ENCODE measurements at regions not wholly inside any gene's neighbourhood (a gene's known extent, or its start where the extent isn't known, plus 50 kb on each side); places are given as distances from the start of the nearest gene placed in this dataset.
"Not testable (repeated sequence)": the region's sequence is repeated elsewhere in the genome, so short reads cannot be mapped to it uniquely, and the experiment has no call there.

DNA sequence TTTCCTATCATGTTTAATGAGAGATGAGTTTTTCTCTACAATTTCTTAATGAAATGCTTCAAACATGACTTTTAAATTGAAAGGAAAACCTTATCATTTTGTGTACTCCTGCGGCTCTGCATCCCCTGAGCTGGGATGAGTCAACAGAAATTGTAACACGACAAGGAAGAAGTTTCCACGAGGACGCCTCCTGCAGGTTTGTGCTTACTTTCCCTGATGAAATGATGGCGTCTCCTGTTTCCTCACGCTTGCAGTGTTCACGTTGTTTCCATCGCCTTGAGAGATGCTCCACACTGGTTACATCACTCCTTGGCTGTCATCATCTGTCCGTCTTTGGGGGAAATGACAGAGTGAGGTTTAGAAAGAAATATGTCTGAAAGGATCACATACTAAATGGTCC lies 233.7 kb upstream of the ZFP64 start:
- no peak for DNase-seq

DNA sequence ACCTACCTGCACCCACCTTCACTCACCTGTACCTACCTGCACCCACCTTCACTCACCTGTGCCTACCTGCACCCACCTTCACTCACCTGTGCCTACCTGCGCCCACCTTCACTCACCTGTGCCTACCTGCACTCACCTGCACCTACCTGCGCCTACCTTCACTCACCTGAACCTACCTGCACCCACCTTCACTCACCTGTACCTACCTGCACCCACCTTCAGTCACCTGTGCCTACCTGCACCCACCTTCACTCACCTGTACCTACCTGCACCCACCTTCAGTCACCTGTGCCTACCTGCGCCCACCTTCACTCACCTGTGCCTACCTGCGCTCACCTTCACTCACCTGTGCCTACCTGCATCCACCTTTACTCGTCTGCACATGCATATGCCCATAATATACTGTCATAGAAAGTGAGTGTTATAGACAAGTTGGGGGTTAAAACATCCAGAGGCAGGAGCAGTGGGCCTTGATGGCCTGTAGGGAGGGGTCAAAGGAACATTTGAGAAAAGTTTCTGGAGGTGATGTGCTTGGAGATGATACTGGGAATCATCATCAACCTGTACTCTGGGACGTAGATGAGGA lies 232.9 kb upstream of the ZFP64 start:
- peak; percentile 5 for DNase-seq

DNA sequence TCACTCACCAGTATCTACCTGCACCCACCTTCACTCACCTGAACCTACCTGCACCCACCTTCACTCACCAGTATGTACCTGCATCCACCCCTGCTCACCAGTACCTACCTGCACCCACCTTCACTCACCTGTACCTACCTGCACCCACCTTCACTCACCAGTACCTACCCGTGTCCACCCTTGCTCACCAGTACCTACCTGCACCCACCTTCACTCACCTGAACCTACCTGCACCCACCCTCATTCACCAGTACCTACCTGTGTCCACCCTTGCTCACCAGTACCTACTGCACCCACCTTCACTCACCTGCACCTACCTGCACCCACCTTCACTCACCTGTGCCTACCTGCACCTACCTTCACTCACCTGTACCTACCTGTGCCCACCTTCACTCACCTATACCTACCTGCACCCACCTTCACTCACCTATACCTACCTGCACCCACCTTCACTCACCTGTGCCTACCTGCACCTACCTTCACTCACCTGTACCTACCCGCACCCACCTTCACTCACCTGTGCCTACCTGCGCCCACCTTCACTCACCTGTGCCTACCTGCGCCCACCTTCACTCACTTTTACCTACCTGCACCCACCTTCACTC lies 232.1 kb upstream of the ZFP64 start:
- not testable (repeated sequence) for DNase-seq

DNA sequence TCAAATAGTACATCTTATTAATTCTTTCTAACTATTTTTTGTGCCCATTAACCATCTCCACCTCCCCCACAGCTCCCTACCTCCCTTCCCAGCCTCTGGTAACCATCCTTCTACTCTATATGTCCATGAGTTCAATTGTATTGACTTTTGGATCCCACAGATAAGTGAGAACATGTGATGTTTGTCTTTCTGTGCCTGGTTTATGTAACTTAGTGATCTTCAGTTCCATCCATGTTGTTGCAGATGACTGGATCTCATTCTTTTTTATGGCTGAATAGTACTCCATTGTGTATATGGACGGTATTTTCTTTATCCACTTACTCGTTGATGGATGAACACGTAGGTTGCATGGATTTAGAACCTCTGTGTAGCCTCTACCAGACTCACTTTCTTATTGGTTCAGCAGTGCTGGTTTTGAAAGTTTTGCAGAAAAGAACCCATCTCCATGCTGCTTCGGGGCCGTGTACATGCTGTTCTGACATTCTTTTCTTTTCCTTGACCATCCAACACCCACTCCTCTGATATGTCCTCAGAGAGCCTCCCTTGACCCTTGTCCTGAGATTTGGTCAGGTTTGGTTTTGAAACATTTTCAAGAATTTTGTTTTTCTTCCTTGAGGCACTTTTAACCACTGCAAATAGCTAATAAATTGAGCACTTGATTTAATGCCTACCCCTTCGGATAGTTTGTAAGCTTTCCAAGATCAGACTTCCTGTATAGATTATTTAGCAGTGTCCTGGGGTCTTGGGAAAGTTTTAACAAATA lies 231.2 kb upstream of the ZFP64 start:
- DNase-seq: no peak

DNA sequence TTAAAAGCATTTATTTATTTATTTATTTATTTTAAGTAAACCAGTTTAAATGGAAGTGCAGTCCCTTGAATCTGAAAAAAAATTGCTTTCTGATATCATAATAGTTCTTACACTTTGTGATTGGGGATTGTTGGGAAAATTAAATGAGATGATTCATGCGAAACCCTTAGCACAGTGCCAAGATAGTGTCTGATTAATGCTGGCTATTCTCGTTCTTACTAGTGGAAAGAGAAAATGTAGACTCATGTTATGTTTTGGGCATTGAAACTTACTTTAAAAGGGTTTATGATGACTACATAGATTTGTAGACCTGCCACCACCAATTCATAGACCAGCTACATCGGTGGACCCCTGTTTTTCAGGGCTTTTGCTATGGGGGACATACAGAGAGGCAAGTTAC lies 229.2 kb upstream of the ZFP64 start:
- DNase-seq: no peak

DNA sequence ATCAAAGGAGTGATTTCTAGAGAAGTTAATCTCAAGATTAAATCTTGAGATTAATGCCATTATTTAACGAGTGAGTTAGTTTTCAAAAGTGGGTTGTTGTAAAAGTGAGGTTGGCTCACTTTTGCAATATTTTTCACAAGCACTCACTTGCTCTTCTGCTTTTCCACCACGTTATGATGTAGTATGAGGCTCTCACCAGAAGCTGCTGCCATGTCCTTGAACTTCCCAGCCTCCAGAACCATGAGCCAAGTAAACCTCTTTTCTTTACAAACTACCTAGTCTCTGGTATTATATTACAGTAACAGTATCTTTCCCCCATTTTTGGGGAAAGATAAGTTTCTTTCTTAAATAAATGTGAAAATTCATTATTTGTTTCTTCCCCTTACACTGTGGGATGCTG lies 227.6 kb upstream of the ZFP64 start:
- DNase-seq: no peak

DNA sequence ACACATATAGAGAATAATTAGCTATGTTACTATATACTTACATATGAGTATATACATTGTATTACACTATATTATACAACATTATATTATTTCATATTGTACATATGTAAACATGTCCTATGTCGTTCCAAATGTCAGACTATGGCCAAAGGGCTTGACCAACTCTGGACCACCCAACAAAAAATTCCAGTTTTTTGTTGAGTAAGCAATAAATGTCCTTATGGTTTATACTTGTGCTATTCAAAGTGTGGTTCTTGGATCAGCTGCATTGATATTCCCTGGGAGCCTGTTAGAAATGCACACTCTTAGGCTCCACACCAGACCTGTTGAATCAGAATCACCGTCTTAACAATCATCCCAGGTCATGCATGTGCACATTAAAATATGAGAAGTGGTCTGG lies 225.4 kb upstream of the ZFP64 start:
- no peak for DNase-seq

DNA sequence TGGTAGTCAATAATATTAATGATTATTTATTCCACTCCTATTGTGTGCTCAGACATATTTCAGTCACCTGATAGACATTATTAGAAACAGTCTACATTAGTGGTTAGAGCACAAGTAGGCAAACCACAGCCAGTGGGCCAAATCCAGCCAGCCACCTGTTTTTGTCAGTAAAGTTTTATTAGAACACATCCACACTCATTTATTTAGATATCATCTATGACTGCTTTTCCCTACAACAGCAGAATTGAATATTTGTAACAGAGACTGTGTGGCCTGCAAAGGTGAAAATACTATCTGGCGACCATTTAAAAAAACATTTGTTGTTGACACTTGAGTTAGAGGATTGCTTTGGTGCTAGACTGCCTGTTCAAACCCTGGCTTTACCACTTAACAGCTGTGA lies 220.0 kb upstream of the ZFP64 start:
- no peak for DNase-seq

DNA sequence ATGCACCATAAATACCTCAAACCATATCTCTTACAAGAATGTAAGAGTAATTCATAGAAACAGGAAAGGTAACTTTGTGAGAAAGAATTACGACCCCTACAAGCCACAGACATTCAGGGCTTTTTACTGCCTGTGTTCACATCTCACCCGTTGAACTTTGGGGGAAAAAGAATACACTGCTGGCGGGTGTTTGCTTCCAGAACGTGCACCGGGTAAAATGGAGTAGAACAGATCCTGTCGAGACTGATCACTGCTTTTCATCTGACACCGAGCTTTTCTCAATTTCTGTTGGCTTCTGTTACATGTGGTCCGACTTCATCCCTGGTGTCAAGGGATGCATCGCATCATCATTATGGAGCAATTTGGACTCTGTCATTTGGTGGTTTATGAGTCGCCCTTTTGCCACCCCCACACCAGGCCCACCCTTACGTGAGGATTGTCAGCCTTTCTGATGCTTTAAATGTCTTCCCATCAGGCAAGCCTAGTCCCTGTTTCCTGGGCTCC lies 219.2 kb upstream of the ZFP64 start:
- no peak for DNase-seq

DNA sequence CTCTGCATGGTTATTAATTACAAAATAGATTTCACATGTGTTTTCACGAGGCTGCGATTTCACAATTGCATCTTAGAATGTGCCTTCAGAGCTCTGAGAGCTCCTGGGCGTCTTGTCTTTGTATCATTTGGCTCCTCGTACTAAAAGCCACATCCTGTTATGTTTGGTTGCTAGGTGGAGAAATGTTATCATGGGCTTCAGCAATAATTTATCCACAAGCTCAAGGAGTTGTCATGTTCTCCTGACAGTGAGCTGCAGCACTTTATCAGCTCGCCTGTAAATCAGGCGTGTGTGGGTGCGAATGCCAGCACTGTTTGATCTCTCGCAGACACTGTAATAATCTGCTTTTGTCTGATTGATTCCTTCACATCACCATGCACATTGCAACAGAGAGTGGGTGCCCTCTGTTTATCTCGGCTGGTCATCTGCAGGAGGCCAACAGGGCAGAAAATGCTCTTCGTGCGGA lies 218.6 kb upstream of the ZFP64 start:
- DNase-seq: no peak

DNA sequence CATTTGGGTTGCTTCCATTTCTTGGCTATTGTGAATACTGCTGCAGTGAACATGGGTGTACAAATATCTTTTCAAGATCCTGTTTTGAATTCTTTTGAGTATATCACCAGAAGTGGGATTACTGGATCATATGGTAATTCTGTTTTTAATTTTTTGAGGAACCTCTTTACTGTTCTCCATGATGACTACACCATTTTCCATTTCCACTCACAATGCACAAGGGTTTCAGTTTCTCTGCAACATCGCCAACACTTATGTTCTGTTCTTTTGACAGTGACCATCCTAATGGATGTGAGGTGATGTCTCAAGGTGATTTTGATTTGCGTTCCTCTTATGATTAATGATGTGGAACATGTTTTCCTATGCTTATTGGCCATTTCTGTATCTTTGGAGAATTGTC lies 214.4 kb upstream of the ZFP64 start:
- no peak for DNase-seq

DNA sequence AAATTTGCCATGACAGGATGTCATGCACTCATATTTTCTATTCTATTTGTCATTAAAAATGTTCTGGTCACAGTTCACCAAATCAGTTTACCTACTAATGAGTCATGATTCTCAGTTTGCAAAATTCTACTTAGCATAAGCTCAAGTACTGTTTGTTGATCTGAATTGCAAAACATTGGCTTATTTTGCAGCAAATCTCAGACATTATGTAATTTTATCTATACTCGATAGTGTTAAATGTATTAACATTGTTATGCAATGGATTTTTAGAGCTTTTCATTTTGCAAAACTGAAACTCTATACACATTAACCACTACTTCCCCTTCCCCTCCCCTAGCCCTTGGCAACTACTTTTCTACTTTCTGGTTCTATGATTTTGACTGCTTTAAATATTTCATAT lies 213.8 kb upstream of the ZFP64 start:
- DNase-seq: no peak

DNA sequence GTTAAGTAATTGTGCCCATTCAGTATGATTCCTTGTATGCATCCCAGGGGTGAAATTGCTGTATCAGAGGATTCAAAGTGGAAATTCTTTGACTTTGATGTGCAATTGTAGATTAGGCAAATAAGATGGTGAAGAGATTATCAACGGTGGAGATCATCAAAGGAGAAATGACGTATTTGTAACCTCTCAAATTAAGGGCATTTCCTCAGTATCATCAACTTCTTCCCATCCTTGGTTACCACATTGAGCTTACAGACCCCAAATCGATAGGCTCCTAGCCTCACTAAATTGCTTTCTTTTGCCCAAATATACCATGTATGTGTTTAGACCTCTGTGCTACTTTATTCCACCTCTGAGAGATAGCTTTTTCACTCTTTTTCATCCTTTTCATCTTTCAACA lies 213.1 kb upstream of the ZFP64 start:
- DNase-seq: no peak

DNA sequence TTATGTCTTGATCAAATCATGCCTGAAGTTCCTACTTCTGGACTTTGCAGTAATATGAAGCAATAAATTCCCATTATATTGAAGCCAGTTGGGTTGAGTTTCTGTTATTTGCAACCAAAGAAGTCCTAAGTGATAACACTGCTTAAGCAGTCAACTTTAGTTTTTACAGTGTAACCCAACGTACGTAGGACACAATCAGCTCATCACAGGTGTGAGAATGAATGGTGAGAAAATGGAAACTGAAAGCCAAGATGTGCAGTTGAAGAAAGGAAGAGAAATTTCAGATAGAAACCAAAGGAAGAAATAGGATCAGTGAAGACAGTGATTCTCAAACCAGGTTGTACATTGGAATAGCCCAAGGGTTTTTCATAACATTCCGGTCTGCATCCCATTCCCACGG lies 211.4 kb upstream of the ZFP64 start:
- no peak for DNase-seq

DNA sequence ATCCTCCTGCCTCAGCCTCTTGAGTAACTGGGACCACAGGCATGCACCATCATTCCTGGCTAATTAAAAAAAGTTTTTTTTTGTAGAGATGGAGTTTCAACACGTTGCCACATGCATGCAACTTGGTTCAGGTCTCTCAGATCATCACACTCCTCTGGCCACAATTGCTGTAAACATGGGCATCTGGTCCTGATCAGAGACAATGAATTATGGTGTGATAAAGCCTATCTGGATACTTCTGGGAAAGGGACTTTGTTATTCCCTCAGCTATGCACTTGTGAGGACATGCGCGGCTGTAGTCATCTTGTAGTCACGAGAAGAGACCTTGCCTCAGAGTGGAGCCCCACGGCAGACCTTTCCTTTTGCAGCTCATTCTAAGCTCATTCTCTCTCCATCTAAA lies 210.9 kb upstream of the ZFP64 start:
- no peak for DNase-seq

DNA sequence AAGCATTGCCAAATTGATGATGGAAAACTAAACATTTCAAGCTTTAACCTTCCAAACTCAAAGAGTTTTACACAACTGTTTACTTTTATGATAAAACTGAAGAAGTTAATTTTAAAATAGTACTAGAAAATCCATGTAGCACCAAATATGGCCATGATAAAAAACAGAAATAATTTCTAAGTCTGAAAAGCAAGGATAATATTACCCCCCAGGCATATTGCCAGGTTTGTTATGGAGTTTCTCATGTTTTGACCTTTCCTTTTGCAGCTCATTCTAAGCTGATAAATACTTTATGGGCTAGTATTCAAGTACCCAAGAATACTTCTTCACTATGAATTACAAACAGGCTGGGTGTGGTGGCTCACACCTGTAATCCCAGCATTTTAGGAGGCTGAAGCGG lies 209.9 kb upstream of the ZFP64 start:
- DNase-seq: no peak

DNA sequence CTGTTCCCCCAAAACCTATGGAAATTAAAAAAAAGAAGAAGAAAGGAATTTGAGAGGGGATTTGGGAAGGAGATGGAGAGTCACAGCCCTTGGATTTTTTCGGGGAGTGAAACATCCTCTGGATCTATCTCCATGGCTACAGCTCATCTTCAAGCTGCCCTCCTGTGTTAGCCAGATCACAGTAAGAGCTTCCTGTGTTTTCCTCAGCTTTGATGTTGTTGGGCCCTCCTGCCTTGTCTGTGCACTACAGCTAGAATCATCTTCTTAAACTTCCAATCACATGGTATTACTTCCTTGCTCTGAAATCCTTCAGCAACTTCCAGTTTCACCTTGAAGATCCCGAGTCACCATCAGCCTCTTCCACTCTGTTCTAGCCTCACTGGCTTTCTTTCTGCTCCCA lies 207.8 kb upstream of the ZFP64 start:
- no peak for DNase-seq

DNA sequence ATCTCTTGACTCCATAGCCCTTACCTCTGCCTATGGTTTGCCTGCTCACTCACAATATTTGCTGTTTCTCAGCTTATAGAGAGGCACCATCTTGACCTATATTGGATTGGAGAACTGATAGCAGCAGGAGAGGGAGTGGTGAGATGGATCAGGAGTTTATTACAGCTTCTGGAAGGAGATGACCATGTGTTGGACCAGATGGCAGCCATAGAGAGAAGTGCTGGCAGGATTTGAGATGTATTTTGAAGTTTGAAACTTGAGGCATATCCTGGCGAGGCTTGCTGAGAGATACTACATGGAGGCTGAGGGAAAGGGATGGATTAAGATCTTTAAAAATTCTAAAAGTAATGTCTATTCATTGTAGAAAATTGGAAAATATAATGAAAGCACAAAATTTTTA lies 198.0 kb upstream of the ZFP64 start:
- DNase-seq: peak; percentile 60

DNA sequence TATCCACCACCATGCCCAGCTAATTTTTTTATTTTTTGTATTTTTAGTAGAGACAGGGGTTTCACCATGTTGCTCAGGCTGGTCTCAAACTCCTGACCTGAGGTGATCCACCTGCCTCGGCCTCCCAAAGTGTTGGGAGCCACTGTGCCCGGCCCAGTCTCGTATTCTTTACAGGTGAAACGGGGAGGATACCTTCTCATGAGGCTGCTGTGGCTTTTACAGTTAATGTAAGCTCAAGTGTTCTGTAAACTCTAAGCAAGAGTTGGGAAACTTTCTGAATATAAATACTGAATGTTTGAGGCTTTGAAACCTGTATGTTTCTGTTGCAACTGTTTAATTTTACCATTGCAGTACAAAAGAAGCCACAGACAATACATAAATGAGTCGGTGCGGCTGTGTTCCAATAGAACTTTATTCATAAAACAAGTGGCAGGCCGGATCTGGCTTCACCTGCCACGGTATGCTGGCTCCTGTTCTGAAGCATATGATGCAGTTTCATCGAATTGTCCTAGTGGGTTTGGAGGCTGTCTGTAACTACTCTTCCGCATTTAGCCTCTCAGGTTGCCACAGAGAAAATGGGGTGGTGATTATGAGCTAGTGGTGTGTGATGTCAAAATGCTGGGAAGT lies 192.5 kb upstream of the ZFP64 start:
- DNase-seq: no peak

DNA sequence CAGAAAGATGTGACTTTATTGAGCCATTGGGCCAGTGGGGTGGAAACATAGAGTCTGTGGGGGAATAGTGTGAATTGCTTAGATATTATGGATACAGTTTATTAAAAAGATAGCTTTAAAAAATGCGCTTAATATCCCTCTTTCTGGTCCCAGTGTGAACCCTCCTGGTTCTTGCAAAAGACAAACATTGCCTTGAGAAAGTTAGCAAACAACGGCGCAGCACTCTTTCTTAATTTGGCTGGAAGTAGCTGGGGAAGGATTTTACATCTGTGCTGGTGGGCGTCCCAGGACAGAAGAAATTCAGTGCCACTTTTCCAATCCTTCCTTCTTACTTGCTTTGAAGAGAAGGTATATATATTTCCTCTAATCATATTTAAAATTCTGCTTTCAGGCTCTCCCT lies 191.4 kb upstream of the ZFP64 start:
- DNase-seq: no peak

DNA sequence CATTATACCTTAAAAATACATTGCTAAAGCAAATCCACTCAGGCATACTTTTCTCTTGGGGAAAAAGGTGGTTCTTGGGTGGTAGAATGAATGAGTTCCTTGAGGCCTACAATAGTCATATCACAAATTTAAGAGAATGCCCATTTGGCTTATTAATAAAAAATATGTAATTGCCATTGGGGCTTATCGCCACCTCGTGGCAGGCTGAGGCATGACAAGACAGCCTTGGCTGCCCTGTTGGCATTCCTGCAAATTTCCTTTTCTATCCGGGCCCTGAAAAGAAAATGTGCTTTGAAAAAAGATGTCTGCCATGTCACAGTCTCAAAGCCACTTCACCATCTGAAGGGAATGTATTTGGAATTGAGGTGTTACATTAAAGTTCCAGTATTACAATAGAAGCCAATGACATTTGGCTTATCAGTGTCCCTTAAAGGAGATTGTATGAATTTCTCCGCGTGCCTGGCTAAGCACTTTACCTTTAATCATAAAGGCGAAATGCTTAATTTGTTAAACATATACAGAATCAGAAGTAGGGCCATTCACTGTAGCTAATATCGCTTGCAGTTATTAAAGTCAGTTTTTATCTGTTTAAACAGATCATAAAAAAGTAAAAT lies 188.3 kb upstream of the ZFP64 start:
- DNase-seq: peak; percentile 45

DNA sequence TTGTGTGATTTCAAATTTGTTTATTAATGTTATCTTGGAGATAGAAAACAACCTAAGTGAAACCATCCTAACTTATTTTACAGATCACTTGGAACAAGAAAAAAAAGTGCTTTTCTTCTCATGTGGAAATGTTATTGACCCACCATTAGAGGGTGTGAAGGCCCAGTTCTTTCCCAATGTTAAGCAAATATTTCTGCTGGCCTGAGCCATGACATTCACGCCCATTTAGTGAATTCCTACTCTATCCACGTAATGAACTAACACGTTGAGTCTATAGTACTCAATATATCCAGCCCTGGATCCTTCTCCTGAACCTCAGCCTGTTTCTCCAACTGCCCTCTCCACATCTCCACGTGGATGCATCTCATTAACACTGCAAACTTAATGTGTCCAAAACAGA lies 180.6 kb upstream of the ZFP64 start:
- DNase-seq: no peak

DNA sequence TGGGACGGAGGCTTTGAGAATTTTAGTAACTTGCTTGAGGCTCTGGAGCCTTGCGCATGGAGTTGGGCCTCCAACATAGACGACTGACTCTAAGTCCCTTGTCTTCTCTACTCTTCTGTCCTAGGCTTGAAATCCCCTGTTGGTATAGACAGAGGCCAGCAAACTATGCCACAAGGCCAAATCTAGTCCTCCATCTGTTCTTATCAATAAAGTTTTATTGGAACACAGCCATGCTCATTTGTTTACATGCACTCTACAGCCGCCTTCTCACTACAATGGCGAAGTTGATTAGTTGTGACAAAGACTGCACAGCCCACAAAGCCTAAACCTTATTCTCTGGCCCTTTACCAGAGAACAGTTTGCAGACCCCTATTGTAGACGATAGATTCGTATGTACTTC lies 174.1 kb upstream of the ZFP64 start:
- no peak for DNase-seq
